Karpas-422 (cell line): ENCODE measurements at regions not wholly inside any gene's neighbourhood (a gene's known extent, or its start where the extent isn't known, plus 50 kb on each side); places are given as distances from the start of the nearest gene placed in this dataset.

Experiments
- DNase-seq: peaks from one replicate; pipeline ENCODE4 v3.0.0-alpha.2; 2015
- H2AFZ ChIP-seq: fragments of 200-600 bp; sonication (generic); 2 replicates; pipeline ENCODE4 v1.6.1; 2014; ENCODE audit warnings: antibody characterized with exemption, low read length, mixed read lengths
- H3K27ac ChIP-seq: fragments of 200-600 bp; sonication (generic); 2 replicates; pipeline ENCODE4 v1.5.1; 2014; ENCODE audit warnings: mild to moderate bottlenecking, low read length, moderate library complexity
- H3K27me3 ChIP-seq: fragments of 200-600 bp; sonication (generic); 2 replicates; pipeline ENCODE4 v1.6.1; 2014; ENCODE audit warnings: low read length, mixed read lengths
- H3K36me3 ChIP-seq: fragments of 200-600 bp; sonication (generic); 2 replicates; pipeline ENCODE4 v1.6.1; 2014; ENCODE audit warnings: low read length, mixed read lengths; ENCODE audit not compliant: insufficient read depth
- H3K4me1 ChIP-seq: fragments of 200-600 bp; sonication (generic); 2 replicates; pipeline ENCODE4 v1.6.1; 2014; ENCODE audit warnings: mild to moderate bottlenecking, low read length, mixed read lengths
- H3K4me2 ChIP-seq: fragments of 200-600 bp; sonication (generic); 2 replicates; pipeline ENCODE4 v1.6.1; 2014; ENCODE audit warnings: low read length, low read depth, mild to moderate bottlenecking; ENCODE audit not compliant: poor library complexity, severe bottlenecking
- H3K4me3 ChIP-seq: fragments of 200-600 bp; sonication (generic); 2 replicates; pipeline ENCODE4 v1.5.1; 2014; ENCODE audit warnings: mild to moderate bottlenecking, antibody characterized with exemption, low read length, mixed read lengths
- H3K79me2 ChIP-seq: fragments of 200-600 bp; sonication (generic); 2 replicates; pipeline ENCODE4 v1.6.1; 2014; ENCODE audit warnings: mild to moderate bottlenecking, low read length, mixed read lengths
- H3K9ac ChIP-seq: fragments of 200-600 bp; sonication (generic); 2 replicates; pipeline ENCODE4 v1.6.0; 2014; ENCODE audit warnings: low read length
- H3K9me2 ChIP-seq: fragments of 200-600 bp; sonication (generic), shearing (Covaris generic); replicated peaks from 2 replicates; pipeline ENCODE4 v1.6.0; 2014; ENCODE audit warnings: mild to moderate bottlenecking, low read length, moderate library complexity; ENCODE audit not compliant: insufficient read depth
- H3K9me3 ChIP-seq: fragments of 300-700, 200-600 bp; sonication (generic); 2 replicates; pipeline ENCODE4 v1.6.1; 2014; ENCODE audit warnings: low read length, mixed read lengths
- H4K20me1 ChIP-seq: fragments of 200-600 bp; sonication (generic); 2 replicates; pipeline ENCODE4 v1.6.1; 2014; ENCODE audit warnings: mild to moderate bottlenecking, antibody characterized with exemption, low read length, low read depth; ENCODE audit not compliant: insufficient read depth

DNA sequence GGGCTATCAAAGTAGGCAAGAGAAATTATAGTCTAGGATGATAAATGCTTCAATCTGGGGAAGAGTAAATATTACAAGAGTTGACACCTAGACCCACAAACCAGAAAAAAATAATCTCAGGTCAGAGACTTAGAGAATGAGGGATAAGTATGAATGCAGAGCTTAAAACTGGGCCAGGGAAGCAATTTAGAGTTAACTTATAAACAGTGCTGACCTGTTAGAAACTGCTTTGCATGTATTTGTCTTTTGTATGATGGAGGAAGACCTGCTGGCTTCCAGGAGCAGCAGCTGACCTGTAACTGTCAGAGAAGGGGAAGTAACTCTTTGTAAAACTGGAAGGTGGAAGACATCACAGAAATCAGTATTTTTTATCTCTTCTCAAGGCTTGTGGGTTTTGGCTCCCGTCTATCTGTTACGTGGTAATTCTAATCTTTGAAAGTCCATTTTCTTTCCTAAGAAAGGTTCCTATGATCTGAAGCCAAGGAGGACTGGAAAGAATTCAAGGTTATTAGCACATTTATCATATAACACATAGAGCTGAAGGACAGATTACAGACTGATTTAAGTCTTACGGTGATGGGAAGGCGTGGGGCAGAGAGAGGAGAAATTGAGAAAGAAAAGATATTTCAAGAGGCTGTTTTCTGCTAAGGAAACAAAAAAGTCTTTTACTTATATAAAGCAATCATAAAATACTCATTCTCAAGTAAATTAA, 114.7 kb upstream of the ADAMTS19 start:
- Histone ChIP-seq H2AFZ (no peak overlapping the region), H3K4me1 (no peaks in the 10 kb centered on the region), H4K20me1 (no peaks in the 10 kb centered on the region), H3K9ac (no peak overlapping the region), H3K36me3 (no peaks in the 10 kb centered on the region), H3K4me2 (no peak overlapping the region), H3K27ac (no peak overlapping the region), H3K9me3 (no peaks in the 10 kb centered on the region), H3K4me3 (no peak overlapping the region), H3K79me2 (no peaks in the 10 kb centered on the region), H3K27me3 (no peaks in the 10 kb centered on the region), H3K9me2 (no peaks in the 10 kb centered on the region)
- peak; percentile 41 for DNase-seq

DNA sequence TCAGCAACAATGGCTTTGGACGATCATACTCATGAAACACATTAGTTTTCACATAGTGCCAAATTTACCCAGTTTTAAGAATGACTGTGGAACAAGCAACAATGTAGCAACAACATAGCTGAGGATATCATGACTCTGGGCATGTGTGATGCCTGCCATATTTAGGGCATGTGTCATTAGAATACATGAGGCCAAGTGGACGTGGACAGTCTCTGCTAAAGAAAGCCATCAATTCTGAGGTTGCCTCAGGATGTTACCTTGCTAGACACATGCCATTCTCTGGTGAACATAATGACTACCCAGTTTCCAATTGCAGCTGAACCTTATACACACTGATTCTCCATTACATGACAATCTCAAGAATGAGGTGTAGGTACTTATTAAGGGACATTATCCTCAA, 103.3 kb upstream of the ADAMTS19 start:
- Histone ChIP-seq H3K4me2 (no peak overlapping the region), H3K79me2 (no peaks in the 10 kb centered on the region), H3K4me1 (no peaks in the 10 kb centered on the region), H2AFZ (no peak overlapping the region), H3K9me2 (no peaks in the 10 kb centered on the region), H3K27me3 (no peaks in the 10 kb centered on the region), H3K9ac (no peak overlapping the region), H3K36me3 (no peaks in the 10 kb centered on the region), H3K9me3 (no peaks in the 10 kb centered on the region), H4K20me1 (no peaks in the 10 kb centered on the region), H3K27ac (no peak overlapping the region), H3K4me3 (no peak overlapping the region)
- DNase-seq, result no peak

DNA sequence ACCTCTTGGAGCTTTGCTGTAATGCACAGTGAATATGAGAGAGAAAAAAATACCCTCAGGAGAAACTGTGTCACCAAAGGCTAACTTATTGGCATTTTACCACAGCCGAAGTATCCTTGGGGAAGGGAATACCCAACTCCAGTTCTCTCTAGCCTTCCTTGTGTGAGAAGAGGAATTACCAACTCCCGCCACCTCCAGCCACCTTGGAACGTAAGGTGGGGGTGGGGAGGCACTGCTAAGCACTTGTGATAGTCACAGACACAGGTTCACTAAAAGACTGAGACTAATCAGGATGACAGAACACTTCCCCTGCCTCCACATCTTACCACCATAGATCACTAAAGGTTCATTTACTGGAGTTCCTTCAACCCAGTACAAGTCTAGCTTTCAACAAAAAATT, 102.0 kb upstream of the ADAMTS19 start:
- H3K9me3 ChIP-seq, result no peaks in the 10 kb centered on the region
- H3K79me2 ChIP-seq, result no peaks in the 10 kb centered on the region
- no peak overlapping the region for H3K4me2 ChIP-seq
- H2AFZ ChIP-seq, result no peak overlapping the region
- H3K4me3 ChIP-seq, result no peak overlapping the region
- no peaks in the 10 kb centered on the region for H3K9me2 ChIP-seq
- H3K36me3 ChIP-seq, result no peaks in the 10 kb centered on the region
- H3K27me3 ChIP-seq, result no peaks in the 10 kb centered on the region
- no peaks in the 10 kb centered on the region for H4K20me1 ChIP-seq
- H3K9ac ChIP-seq, result no peak overlapping the region
- H3K27ac ChIP-seq, result no peak overlapping the region
- no peaks in the 10 kb centered on the region for H3K4me1 ChIP-seq
- DNase-seq, result no peak

- no peaks in the 10 kb centered on the region for H3K36me3 ChIP-seq
- H3K4me3 ChIP-seq, result no peak overlapping the region
- no peaks in the 10 kb centered on the region for H3K79me2 ChIP-seq
- H2AFZ ChIP-seq, result no peak overlapping the region
- no peaks in the 10 kb centered on the region for H3K27me3 ChIP-seq
- H4K20me1 ChIP-seq, result no peaks in the 10 kb centered on the region
- H3K9ac ChIP-seq, result no peak overlapping the region
- no peaks in the 10 kb centered on the region for H3K9me2 ChIP-seq
- H3K27ac ChIP-seq, result no peak overlapping the region
- H3K9me3 ChIP-seq, result no peaks in the 10 kb centered on the region
- no peak overlapping the region for H3K4me2 ChIP-seq
- no peaks in the 10 kb centered on the region for H3K4me1 ChIP-seq
- DNase-seq, result no peak
Observed at GRCh38 chr5:129359450-129359849, 100.6 kb upstream of the ADAMTS19 start.

- peak; percentile 70 for DNase-seq
- Histone ChIP-seq H3K27ac (no peak overlapping the region), H4K20me1 (no peaks in the 10 kb centered on the region), H3K9me2 (no peaks in the 10 kb centered on the region), H3K9ac (no peak overlapping the region), H3K36me3 (no peaks in the 10 kb centered on the region), H3K4me2 (no peak overlapping the region), H2AFZ (no peak overlapping the region), H3K27me3 (no peaks in the 10 kb centered on the region), H3K9me3 (no peaks in the 10 kb centered on the region), H3K4me3 (no peak overlapping the region), H3K4me1 (no peaks in the 10 kb centered on the region), H3K79me2 (no peaks in the 10 kb centered on the region)
Observed at GRCh38 chr5:129361441-129362025, 98.6 kb upstream of the ADAMTS19 start.

GRCh38 chr5:129362456-129362855, 97.6 kb upstream of the ADAMTS19 start:
- no peaks in the 10 kb centered on the region for H3K27me3 ChIP-seq
- no peaks in the 10 kb centered on the region for H3K9me2 ChIP-seq
- H3K36me3 ChIP-seq, result no peaks in the 10 kb centered on the region
- H3K79me2 ChIP-seq, result no peaks in the 10 kb centered on the region
- H3K27ac ChIP-seq, result no peak overlapping the region
- no peak overlapping the region for H3K9ac ChIP-seq
- H4K20me1 ChIP-seq, result no peaks in the 10 kb centered on the region
- no peak for DNase-seq
- H3K9me3 ChIP-seq, result no peaks in the 10 kb centered on the region
- H3K4me3 ChIP-seq, result no peak overlapping the region
- no peak overlapping the region for H2AFZ ChIP-seq
- no peak overlapping the region for H3K4me2 ChIP-seq
- H3K4me1 ChIP-seq, result no peaks in the 10 kb centered on the region

GRCh38 chr5:129363991-129364390, 96.1 kb upstream of the ADAMTS19 start:
- H3K4me3 ChIP-seq, result no peak overlapping the region
- DNase-seq, result no peak
- H3K9me3 ChIP-seq, result no peaks in the 10 kb centered on the region
- no peak overlapping the region for H3K4me2 ChIP-seq
- H3K4me1 ChIP-seq, result no peaks in the 10 kb centered on the region
- no peaks in the 10 kb centered on the region for H3K9me2 ChIP-seq
- H3K79me2 ChIP-seq, result no peaks in the 10 kb centered on the region
- no peaks in the 10 kb centered on the region for H3K27me3 ChIP-seq
- no peaks in the 10 kb centered on the region for H4K20me1 ChIP-seq
- H3K27ac ChIP-seq, result no peak overlapping the region
- H3K9ac ChIP-seq, result no peak overlapping the region
- no peak overlapping the region for H2AFZ ChIP-seq
- H3K36me3 ChIP-seq, result no peaks in the 10 kb centered on the region

DNA sequence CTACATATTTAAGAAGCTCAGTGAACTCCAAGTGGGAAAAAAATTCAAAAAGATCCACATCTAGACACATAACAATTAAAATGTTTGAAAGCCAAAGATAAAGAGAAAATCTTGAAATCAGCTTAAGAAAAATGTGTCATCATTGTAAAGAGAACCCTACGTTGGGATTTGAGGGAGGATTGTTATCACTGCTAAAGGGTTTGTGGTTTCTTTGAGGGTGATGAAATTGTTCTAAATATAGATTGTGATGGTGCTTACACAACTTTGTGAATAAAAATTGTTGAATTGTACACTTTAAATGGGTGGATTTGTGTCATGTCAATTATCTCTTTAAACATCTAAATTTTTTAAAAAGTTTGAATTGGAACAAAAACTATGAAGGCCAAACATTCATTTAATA, 92.2 kb upstream of the ADAMTS19 start:
- Histone ChIP-seq H3K36me3 (no peaks in the 10 kb centered on the region), H3K27ac (no peak overlapping the region), H3K4me1 (no peaks in the 10 kb centered on the region), H3K27me3 (no peaks in the 10 kb centered on the region), H3K4me2 (no peak overlapping the region), H4K20me1 (no peaks in the 10 kb centered on the region), H3K79me2 (no peaks in the 10 kb centered on the region), H2AFZ (no peak overlapping the region), H3K9me3 (no peaks in the 10 kb centered on the region), H3K9ac (no peak overlapping the region), H3K9me2 (no peaks in the 10 kb centered on the region), H3K4me3 (no peak overlapping the region)
- DNase-seq, result no peak
